Endodermal cell (in vitro differentiated cells): ENCODE measurements at regions not wholly inside any gene's neighbourhood (a gene's known extent, or its start where the extent isn't known, plus 50 kb on each side); places are given as distances from the start of the nearest gene placed in this dataset.

Experiments
- DNase-seq: peaks from one replicate; pipeline ENCODE4 v3.0.0-alpha.2; 2017
- H3K27ac ChIP-seq: 2 replicates; pipeline ENCODE4 v1.5.1; 2013; ENCODE audit warnings: mild to moderate bottlenecking, low read depth, low read length, moderate library complexity
- H3K27me3 ChIP-seq: 2 replicates; pipeline ENCODE4 v1.6.1; 2013; ENCODE audit warnings: mild to moderate bottlenecking, low read length, moderate library complexity; ENCODE audit not compliant: insufficient read depth, control insufficient read depth, poor library complexity, severe bottlenecking
- H3K36me3 ChIP-seq: 2 replicates; pipeline ENCODE4 v1.7.0; 2013; ENCODE audit warnings: mild to moderate bottlenecking, low read length, moderate library complexity; ENCODE audit not compliant: control insufficient read depth, insufficient read depth
- H3K4me1 ChIP-seq: one replicate; pipeline ENCODE4 v1.7.0; 2013; ENCODE audit warnings: low read length; ENCODE audit not compliant: control insufficient read depth, insufficient read depth
- H3K4me3 ChIP-seq: 2 replicates; pipeline ENCODE4 v1.5.1; 2013; ENCODE audit warnings: mild to moderate bottlenecking, low read length, moderate library complexity
- H3K9ac ChIP-seq: 2 replicates; pipeline ENCODE4 v1.6.1; 2013; ENCODE audit warnings: mild to moderate bottlenecking, low read length, moderate library complexity; ENCODE audit not compliant: poor library complexity, severe bottlenecking; ENCODE audit errors: extremely low read depth
- H3K9me3 ChIP-seq: 2 replicates; pipeline ENCODE4 v1.6.1; 2013; ENCODE audit warnings: mild to moderate bottlenecking, low read length, moderate library complexity; ENCODE audit not compliant: control insufficient read depth
- H3K27ac Mint-ChIP-seq: 2 replicates; pipeline ENCODE4 v1.8.0; 2020; ENCODE audit warnings: mixed read lengths
- H3K27me3 Mint-ChIP-seq: 2 replicates; pipeline ENCODE4 v1.8.0; 2021; ENCODE audit warnings: mild to moderate bottlenecking, mixed read lengths; ENCODE audit not compliant: insufficient read depth
- H3K36me3 Mint-ChIP-seq: 2 replicates; pipeline ENCODE4 v1.8.0; 2020; ENCODE audit warnings: low read depth, mixed read lengths
- H3K4me1 Mint-ChIP-seq: 2 replicates; pipeline ENCODE4 v1.8.0; 2020; ENCODE audit warnings: mixed read lengths
- H3K4me3 Mint-ChIP-seq: 2 replicates; pipeline ENCODE4 v1.8.0; 2020; ENCODE audit warnings: mild to moderate bottlenecking, moderate library complexity, mixed read lengths
- H3K9me3 Mint-ChIP-seq: 2 replicates; pipeline ENCODE4 v1.8.0; 2020; ENCODE audit warnings: mild to moderate bottlenecking, mixed read lengths
- CTCF ChIP-seq: fragments of 200-600 bp; sonication (generic); conservative IDR thresholded peaks from 2 replicates; pipeline ENCODE4 v1.5.0; 2021; ENCODE audit warnings: antibody characterized with exemption, mild to moderate bottlenecking
- WGBS, 2 experiments: methylation state at CpG; one replicate each; pipeline versions ENCODE4 v1.1.5 to v1.1.7; 2013; ENCODE audit warnings: missing lambda C conversion rate in 2 of 2, mixed read lengths in 1 of 2; ENCODE audit not compliant: insufficient coverage in 1 of 2, insufficient read length in 1 of 2; 5-methylcytosine and 5-hydroxymethylcytosine counted together

GRCh38 chr4:177508662-177509061 is 66.4 kb upstream of the AGA start:
- no peaks in the 10 kb centered on the region for H3K27me3 ChIP-seq
- H3K4me3 Mint-ChIP-seq: no peak overlapping the region
- peaks cover 6% of the 10 kb centered on the region for H3K36me3 Mint-ChIP-seq
- H3K4me1 Mint-ChIP-seq: peaks cover 37% of the 10 kb centered on the region
- H3K9ac ChIP-seq: no peak overlapping the region
- no peaks in the 10 kb centered on the region for H3K27me3 Mint-ChIP-seq
- TF ChIP-seq CTCF: no peak
- no peak overlapping the region for H3K4me3 ChIP-seq
- H3K27ac ChIP-seq: no peak overlapping the region
- H3K4me1 ChIP-seq: peaks cover 6% of the 10 kb centered on the region
- no peaks in the 10 kb centered on the region for H3K9me3 ChIP-seq
- DNase-seq: no peak
- H3K9me3 Mint-ChIP-seq: peaks cover 3% of the 10 kb centered on the region
- 90 to 94% methylated on average over 2 to 6 of the region's 6 CpGs for WGBS, 2 experiments
- H3K27ac Mint-ChIP-seq: no peak overlapping the region
- H3K36me3 ChIP-seq: no peaks in the 10 kb centered on the region

- no peaks in the 10 kb centered on the region for H3K27me3 Mint-ChIP-seq
- H3K27ac Mint-ChIP-seq: no peak overlapping the region
- H3K4me1 ChIP-seq: peaks cover 6% of the 10 kb centered on the region
- H3K36me3 Mint-ChIP-seq: peaks cover 6% of the 10 kb centered on the region
- no peaks in the 10 kb centered on the region for H3K9me3 ChIP-seq
- H3K27me3 ChIP-seq: no peaks in the 10 kb centered on the region
- no peak for DNase-seq
- H3K36me3 ChIP-seq: no peaks in the 10 kb centered on the region
- 93% methylated on average over 2 of the region's 2 CpGs; no CpG with 5 or more reads in 1 of the 2 experiments for WGBS, 2 experiments
- peaks cover 32% of the 10 kb centered on the region for H3K4me1 Mint-ChIP-seq
- no peak overlapping the region for H3K4me3 ChIP-seq
- no peak overlapping the region for H3K27ac ChIP-seq
- H3K4me3 Mint-ChIP-seq: no peak overlapping the region
- H3K9me3 Mint-ChIP-seq: peaks cover 3% of the 10 kb centered on the region
- TF ChIP-seq CTCF: no peak
- no peak overlapping the region for H3K9ac ChIP-seq
Observed at GRCh38 chr4:177509226-177509745, 67.0 kb upstream of the AGA start.

- Histone ChIP-seq H3K4me3 (no peak overlapping the region), H3K4me1 (no peaks in the 10 kb centered on the region), H3K27me3 (no peaks in the 10 kb centered on the region), H3K9ac (no peak overlapping the region), H3K36me3 (no peaks in the 10 kb centered on the region), H3K27ac (no peak overlapping the region), H3K9me3 (no peaks in the 10 kb centered on the region)
- Mint-ChIP-seq H3K9me3 (peaks cover 3% of the 10 kb centered on the region), H3K4me3 (no peak overlapping the region), H3K36me3 (peaks cover 6% of the 10 kb centered on the region), H3K27ac (no peak overlapping the region), H3K27me3 (no peaks in the 10 kb centered on the region), H3K4me1 (peaks cover 14% of the 10 kb centered on the region)
- TF ChIP-seq CTCF: no peak
- no peak for DNase-seq
- 88 to 89% methylated on average over 3 of the region's 3 CpGs for WGBS, 2 experiments
Observed at GRCh38 chr4:177511611-177512010, 69.4 kb upstream of the AGA start.
